NCI-H226 (cell line): ENCODE measurements at regions not wholly inside any gene's neighbourhood (a gene's known extent, or its start where the extent isn't known, plus 50 kb on each side); places are given as distances from the start of the nearest gene placed in this dataset.

Experiments used
- DNase-seq: peaks from one replicate; pipeline ENCODE4 v3.0.0-alpha.2; 2015

GRCh38 chr2:16561676-16562075 is 104.0 kb downstream of the CYRIA start:
- DNase-seq = no peak

- no peak for DNase-seq
These were observed 104.4 kb downstream of the CYRIA start for GRCh38 chr2:16561251-16561650.

GRCh38 chr2:16559278-16560067 is 106.2 kb downstream of the CYRIA start:
- no peak for DNase-seq

- no peak for DNase-seq
These were observed 111.5 kb downstream of the CYRIA start for GRCh38 chr2:16554060-16554583.

GRCh38 chr2:16553226-16553625 is 112.4 kb downstream of the CYRIA start:
- DNase-seq = peak; percentile 20

- DNase-seq = no peak
These were observed 113.4 kb downstream of the CYRIA start for GRCh38 chr2:16552202-16552601.

GRCh38 chr2:16548036-16548435 is 117.6 kb downstream of the CYRIA start:
- DNase-seq = no peak

- DNase-seq = peak; percentile 26
These were observed 119.4 kb downstream of the CYRIA start for GRCh38 chr2:16546128-16546754.

- no peak for DNase-seq
These were observed 126.9 kb downstream of the CYRIA start for GRCh38 chr2:16538707-16539106.

- DNase-seq = peak; percentile 67
These were observed 128.3 kb downstream of the CYRIA start for GRCh38 chr2:16537347-16537746.

- no peak for DNase-seq
These were observed 139.4 kb downstream of the CYRIA start for GRCh38 chr2:16526193-16526592.

- DNase-seq = peak; percentile 16
These were observed 140.3 kb downstream of the CYRIA start for GRCh38 chr2:16525265-16525887.

GRCh38 chr2:16523711-16524110 is 141.9 kb downstream of the CYRIA start:
- DNase-seq = no peak

- no peak for DNase-seq
These were observed 143.4 kb downstream of the CYRIA start for GRCh38 chr2:16522031-16522831.

- DNase-seq = no peak
These were observed 144.7 kb downstream of the CYRIA start for GRCh38 chr2:16520891-16521290.

- DNase-seq = no peak
These were observed 149.9 kb downstream of the CYRIA start for GRCh38 chr2:16515696-16516095.

GRCh38 chr2:16513626-16514025 is 152.0 kb downstream of the CYRIA start:
- DNase-seq = no peak

GRCh38 chr2:16511041-16511440 is 154.6 kb downstream of the CYRIA start:
- no peak for DNase-seq

- DNase-seq = no peak
These were observed 156.6 kb downstream of the CYRIA start for GRCh38 chr2:16509042-16509441.

- no peak for DNase-seq
These were observed 157.2 kb downstream of the CYRIA start for GRCh38 chr2:16508490-16508851.

- DNase-seq = peak; percentile 16
These were observed 157.8 kb downstream of the CYRIA start for GRCh38 chr2:16507655-16508489.

- DNase-seq = no peak
These were observed 159.3 kb downstream of the CYRIA start for GRCh38 chr2:16506366-16506765.
